GM21367 (cell line): ENCODE measurements at regions not wholly inside any gene's neighbourhood (a gene's known extent, or its start where the extent isn't known, plus 50 kb on each side); places are given as distances from the start of the nearest gene placed in this dataset.

Experiments
- ATAC-seq: cut with Tn5 transposase; IDR thresholded peaks from one replicate; pipeline ENCODE4 v1.9.1; 2021; ENCODE audit not compliant: unreplicated experiment

DNA sequence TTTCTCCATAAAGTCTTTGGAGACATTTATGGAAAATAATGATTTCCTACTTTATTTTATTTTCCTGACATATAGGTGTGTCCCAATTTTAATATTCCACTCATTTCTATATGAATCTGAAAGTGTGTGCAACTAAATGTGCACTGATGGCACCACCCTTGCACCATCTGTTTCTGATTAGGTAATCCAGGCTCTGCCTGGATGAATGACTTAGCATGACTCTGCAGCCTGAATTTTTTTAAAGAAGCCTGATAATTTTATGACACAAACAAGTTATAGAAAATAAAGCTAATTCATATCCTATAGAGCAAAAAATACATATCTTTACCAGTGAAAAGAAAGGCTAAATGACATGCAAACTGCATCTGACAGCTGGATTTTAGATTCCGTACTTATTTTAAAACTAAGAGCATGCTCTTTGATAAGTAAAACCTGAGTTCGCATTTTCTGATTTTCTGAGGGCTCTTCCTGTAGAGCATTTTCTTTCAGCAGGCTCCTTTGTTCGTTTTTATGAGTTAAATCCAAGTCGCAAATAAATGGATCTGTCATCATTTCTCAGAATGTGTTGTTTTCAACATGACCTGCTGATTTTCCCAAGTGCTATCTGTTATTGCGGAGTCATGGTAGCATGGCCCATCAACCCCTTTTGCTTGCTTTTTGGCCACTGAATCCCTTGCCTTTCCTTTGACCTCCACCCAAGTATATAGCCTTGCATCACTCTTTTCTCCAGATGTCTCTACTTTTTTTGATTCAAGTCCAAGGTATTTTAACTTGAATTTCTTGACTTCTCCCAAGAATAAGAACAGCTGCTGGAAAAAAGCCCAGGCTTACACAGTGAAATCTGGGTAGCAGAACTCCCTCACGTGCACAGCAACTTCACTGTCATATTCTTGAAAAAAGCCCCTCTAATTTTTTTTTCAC, 52.8 kb upstream of the LYPLAL1 start:
- no peak for ATAC-seq

DNA sequence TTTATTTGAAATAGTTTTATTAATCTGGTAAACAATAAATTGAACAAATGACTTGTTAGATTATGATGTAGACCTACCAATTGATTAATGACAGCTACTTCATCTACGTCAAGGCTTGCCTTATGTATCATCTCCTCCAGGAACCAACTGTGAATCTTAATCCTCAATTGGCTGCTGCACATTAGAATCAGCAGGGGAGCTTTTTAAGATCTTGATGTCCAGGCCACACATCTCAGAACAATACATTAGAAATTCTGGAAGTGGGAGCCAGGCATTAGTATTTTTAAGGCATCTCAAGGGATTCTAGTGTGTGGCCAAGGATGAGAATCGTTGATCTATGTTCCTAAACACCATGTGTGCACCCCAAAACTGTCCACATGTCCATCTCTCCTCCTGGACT, 52.0 kb upstream of the LYPLAL1 start:
- ATAC-seq = no peak

DNA sequence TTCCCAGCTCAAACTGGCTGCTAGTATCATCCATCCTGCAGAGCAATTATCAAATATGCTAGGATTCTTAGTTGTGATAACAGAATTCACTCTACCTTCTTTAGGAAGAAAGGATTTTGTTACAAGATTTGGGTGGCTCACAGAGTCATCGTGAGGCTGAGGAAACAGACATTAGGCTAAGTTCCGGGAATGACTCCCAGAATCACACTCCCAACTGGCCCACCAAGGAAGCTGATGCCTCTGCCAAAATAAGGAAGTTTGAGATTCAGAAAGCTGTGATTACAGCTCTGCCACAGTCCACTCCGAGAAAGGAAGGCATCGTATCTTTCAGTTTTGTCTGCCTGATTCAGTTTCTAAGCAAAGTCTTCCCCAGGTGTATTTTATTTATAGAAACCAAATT, 50.6 kb upstream of the LYPLAL1 start:
- ATAC-seq = no peak
